Left ventricle myocardium inferior (tissue), 1 donor: ENCODE measurements at regions not wholly inside any gene's neighbourhood (a gene's known extent, or its start where the extent isn't known, plus 50 kb on each side); places are given as distances from the start of the nearest gene placed in this dataset.

Source experiments
- DNase-seq: peaks from one replicate; pipeline ENCODE4 v3.0.0-alpha.2; 2020
- H3K27ac ChIP-seq: fragments of 200-600 bp; replicated peaks from 2 replicates; pipeline ENCODE4 v1.8.0; 2021
- H3K27me3 ChIP-seq: fragments of 200-600 bp; 2 replicates; pipeline ENCODE4 v1.8.0; 2021; ENCODE audit warnings: low read depth
- H3K36me3 ChIP-seq: fragments of 200-600 bp; 2 replicates; pipeline ENCODE4 v1.8.0; 2021
- H3K4me1 ChIP-seq: fragments of 200-600 bp; 2 replicates; pipeline ENCODE4 v1.8.0; 2021
- H3K4me3 ChIP-seq: fragments of 200-600 bp; 2 replicates; pipeline ENCODE4 v1.8.0; 2021; ENCODE audit warnings: mild to moderate bottlenecking, moderate library complexity
- H3K9me3 ChIP-seq: fragments of 200-600 bp; replicated peaks from 2 replicates; pipeline ENCODE4 v1.8.0; 2021
- CTCF ChIP-seq: fragments of 200-600 bp; IDR thresholded peaks from 2 replicates; pipeline ENCODE4 v1.8.0; 2021; ENCODE audit warnings: antibody characterized with exemption, mild to moderate bottlenecking, borderline replicate concordance
- intact Hi-C: fragments of 100-400 bp; cut with micrococcal nuclease; formaldehyde crosslinking; loops from one replicate; pipeline ENCODE4 v1.11.0; 2022
- donor health status: DM: no; HTN: yes; CAD: no; lungs with severe emphysema.

DNA sequence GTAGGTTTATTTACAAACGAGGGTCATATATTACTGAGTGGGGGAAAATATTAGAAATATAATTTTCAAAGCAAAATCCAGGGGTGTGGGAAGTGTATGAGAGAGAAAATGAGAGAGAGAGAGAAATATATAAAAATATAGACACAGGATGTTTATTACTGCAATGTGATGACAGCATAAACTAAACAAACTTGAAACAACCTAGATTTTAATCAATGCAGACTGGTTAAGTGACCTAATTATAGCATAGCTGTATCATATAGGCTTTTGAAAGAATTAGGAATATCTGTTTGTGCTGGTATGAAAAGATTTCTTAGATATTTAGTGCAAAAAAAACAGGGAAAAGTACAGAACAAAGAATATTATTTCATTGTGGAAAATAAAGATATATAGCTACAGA lies 280.5 kb downstream of the ACTL7B start:
- Histone ChIP-seq H3K36me3 (no peaks in the 10 kb centered on the region), H3K4me3 (no peak overlapping the region), H3K27ac (no peak overlapping the region), H3K4me1 (no peaks in the 10 kb centered on the region), H3K9me3 (no peaks in the 10 kb centered on the region), H3K27me3 (peaks cover 44% of the 10 kb centered on the region)
- no peak for TF ChIP-seq CTCF
- DNase-seq, result no peak
- intact Hi-C loops, result no loop called here

GRCh38 chr9:108569624-108570023 lies 286.2 kb downstream of the ACTL7B start:
- no peak for DNase-seq

GRCh38 chr9:108568093-108568492 lies 287.7 kb downstream of the ACTL7B start:
- peaks cover 4% of the 10 kb centered on the region for H3K4me1 ChIP-seq
- no peak overlapping the region for H3K27ac ChIP-seq
- H3K4me3 ChIP-seq, result no peak overlapping the region
- H3K27me3 ChIP-seq, result peaks cover 14% of the 10 kb centered on the region
- H3K9me3 ChIP-seq, result no peaks in the 10 kb centered on the region
- intact Hi-C loops, result loop anchor here (5.0 to 10.0 kb wide), 2 partner anchors 101 to 1103 kb away; no protein-coding TSS in a partner anchor
- H3K36me3 ChIP-seq, result no peaks in the 10 kb centered on the region
- DNase-seq, result no peak
- TF ChIP-seq CTCF, result no peak

More at GRCh38 chr9:108569624-108570023, 286.2 kb downstream of the ACTL7B start:
- Histone ChIP-seq H3K9me3 (no peaks in the 10 kb centered on the region), H3K27me3 (peaks cover 14% of the 10 kb centered on the region), H3K36me3 (no peaks in the 10 kb centered on the region), H3K27ac (no peak overlapping the region), H3K4me3 (no peak overlapping the region), H3K4me1 (peaks cover 4% of the 10 kb centered on the region)
- TF ChIP-seq CTCF, result no peak
- intact Hi-C loops, result loop anchor here (5.0 to 10.0 kb wide), 2 partner anchors 102 to 1105 kb away; no protein-coding TSS in a partner anchor

DNA sequence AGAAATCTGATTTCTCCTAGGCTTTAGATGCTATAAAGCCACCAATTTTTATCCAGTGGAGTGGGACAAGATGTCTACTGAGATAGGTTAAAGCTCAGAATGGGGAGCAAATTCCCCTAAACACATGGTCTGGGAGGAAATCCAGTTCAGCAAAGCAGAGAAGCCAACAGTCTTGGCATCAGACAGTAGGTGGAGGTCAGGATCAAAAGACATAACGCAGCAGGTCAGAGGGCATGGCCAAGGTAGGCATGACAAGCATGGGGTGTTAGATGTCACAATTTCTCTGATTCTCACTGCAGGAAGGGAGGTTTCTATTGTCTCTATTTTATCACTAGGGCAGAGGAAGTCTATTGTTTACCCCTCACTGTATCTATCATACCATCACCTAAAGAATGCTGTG lies 288.2 kb downstream of the ACTL7B start:
- H3K36me3 ChIP-seq, result no peaks in the 10 kb centered on the region
- TF ChIP-seq CTCF, result no peak
- H3K27ac ChIP-seq, result no peak overlapping the region
- no peaks in the 10 kb centered on the region for H3K9me3 ChIP-seq
- intact Hi-C loops, result loop anchor here (5.0 to 10.0 kb wide), 2 partner anchors 100 to 1103 kb away; no protein-coding TSS in a partner anchor
- H3K4me1 ChIP-seq, result peaks cover 4% of the 10 kb centered on the region
- no peak for DNase-seq
- H3K4me3 ChIP-seq, result no peak overlapping the region
- peaks cover 14% of the 10 kb centered on the region for H3K27me3 ChIP-seq

GRCh38 chr9:108565651-108566378 lies 290.0 kb downstream of the ACTL7B start:
- intact Hi-C loops, result loop anchor here (5.0 to 10.0 kb wide), 2 partner anchors 99 to 1101 kb away; no protein-coding TSS in a partner anchor
- peak; percentile 90 for TF ChIP-seq CTCF
- Histone ChIP-seq H3K4me1 (peaks cover 4% of the 10 kb centered on the region), H3K27ac (no peak overlapping the region), H3K4me3 (no peak overlapping the region), H3K36me3 (no peaks in the 10 kb centered on the region), H3K9me3 (no peaks in the 10 kb centered on the region), H3K27me3 (peaks cover 2% of the 10 kb centered on the region)
- DNase-seq, result no peak
